Gastrocnemius medialis (tissue), 4 donors: ENCODE measurements at regions not wholly inside any gene's neighbourhood (a gene's known extent, or its start where the extent isn't known, plus 50 kb on each side); places are given as distances from the start of the nearest gene placed in this dataset.

Experiments
- CTCF ChIP-seq, 5 experiments: fragments of 450-650 bp in 3 of 5; fragments of 200-600 bp in 2 of 5; sonication (generic) in 2 of 5; IDR thresholded peaks in 4 of 5; conservative IDR thresholded peaks in 1 of 5; 1 replicate in 4 of 5; 2 replicates in 1 of 5; pipeline ENCODE4 v1.5.1; 2016 to 2019; ENCODE audit warnings: antibody characterized with exemption in 5 of 5, mild to moderate bottlenecking in 3 of 5, moderate library complexity in 3 of 5
- POLR2A ChIP-seq, 2 donors: fragments of 450-650 bp; IDR thresholded peaks; one replicate each; pipeline ENCODE4 v1.6.1; 2017; ENCODE audit warnings: antibody characterized with exemption in 2 of 2, mild to moderate bottlenecking in 2 of 2, moderate library complexity in 2 of 2

GRCh38 chr7:20470082-20470481 is 139.4 kb downstream of the ITGB8 start:
- TF ChIP-seq POLR2A (IDR thresholded peaks at IDR 0.05) (no peak), CTCF (IDR thresholded peaks at IDR 0.05 in 4 of 5, conservative IDR thresholded peaks at IDR 0.05 in 1 of 5) (no peak)
